ENCODE measurements at regions not wholly inside any gene's neighbourhood (a gene's known extent, or its start where the extent isn't known, plus 50 kb on each side); places are given as distances from the start of the nearest gene placed in this dataset.

DNA sequence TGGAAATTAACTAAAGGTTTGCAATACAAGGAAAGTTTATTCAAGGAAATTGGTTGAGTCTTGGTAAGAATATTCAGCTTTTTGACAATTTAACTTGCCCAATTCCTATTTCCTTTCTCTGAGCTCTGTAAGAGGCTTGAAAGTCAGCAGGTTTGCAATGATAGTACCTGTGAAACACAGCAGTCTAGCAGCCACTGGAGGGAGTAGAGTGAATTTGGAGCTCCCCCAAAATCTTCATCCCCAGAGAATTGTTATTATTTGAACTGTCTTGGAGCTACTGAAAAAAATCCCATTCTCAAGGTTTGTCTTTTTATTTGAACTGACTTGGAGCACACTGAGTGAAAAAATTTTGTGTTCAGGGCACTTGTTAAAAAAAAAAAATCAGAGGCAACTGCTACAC is 654.2 kb upstream of the PKN2 start:
- Mint-ChIP-seq H3K27me3 (ENCODE audit: insufficient read depth) (no peaks in the 10 kb centered on the region), H3K4me1 (no peaks in the 10 kb centered on the region), H3K27ac (no peak overlapping the region), H3K4me3 (no peak overlapping the region), H3K9me3 (no peaks in the 10 kb centered on the region), H3K36me3 (ENCODE audit: low read depth) (no peaks in the 10 kb centered on the region)
- no peaks in the 10 kb centered on the region for H3K4me1 ChIP-seq (ENCODE audit: control insufficient read depth, insufficient read depth, low read length)
- H3K36me3 ChIP-seq (ENCODE audit: control insufficient read depth, insufficient read depth, low read length): no peaks in the 10 kb centered on the region
- H3K27me3 ChIP-seq (ENCODE audit: control insufficient read depth, insufficient read depth, low read length, poor library complexity, severe bottlenecking): no peaks in the 10 kb centered on the region
- H3K9ac ChIP-seq (ENCODE audit: extremely low read depth, low read length, poor library complexity, severe bottlenecking): no peak overlapping the region
- TF ChIP-seq, protein P1, sequence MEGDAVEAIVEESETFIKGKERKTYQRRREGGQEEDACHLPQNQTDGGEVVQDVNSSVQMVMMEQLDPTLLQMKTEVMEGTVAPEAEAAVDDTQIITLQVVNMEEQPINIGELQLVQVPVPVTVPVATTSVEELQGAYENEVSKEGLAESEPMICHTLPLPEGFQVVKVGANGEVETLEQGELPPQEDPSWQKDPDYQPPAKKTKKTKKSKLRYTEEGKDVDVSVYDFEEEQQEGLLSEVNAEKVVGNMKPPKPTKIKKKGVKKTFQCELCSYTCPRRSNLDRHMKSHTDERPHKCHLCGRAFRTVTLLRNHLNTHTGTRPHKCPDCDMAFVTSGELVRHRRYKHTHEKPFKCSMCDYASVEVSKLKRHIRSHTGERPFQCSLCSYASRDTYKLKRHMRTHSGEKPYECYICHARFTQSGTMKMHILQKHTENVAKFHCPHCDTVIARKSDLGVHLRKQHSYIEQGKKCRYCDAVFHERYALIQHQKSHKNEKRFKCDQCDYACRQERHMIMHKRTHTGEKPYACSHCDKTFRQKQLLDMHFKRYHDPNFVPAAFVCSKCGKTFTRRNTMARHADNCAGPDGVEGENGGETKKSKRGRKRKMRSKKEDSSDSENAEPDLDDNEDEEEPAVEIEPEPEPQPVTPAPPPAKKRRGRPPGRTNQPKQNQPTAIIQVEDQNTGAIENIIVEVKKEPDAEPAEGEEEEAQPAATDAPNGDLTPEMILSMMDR (conservative IDR thresholded peaks at IDR 0.05): peak; percentile 62
- DNase-seq: no peak
- H3K27ac ChIP-seq (ENCODE audit: low read depth, low read length): no peak overlapping the region
- no peaks in the 10 kb centered on the region for H3K9me3 ChIP-seq (ENCODE audit: control insufficient read depth, low read length)
- H3K4me3 ChIP-seq (ENCODE audit: low read length): no peak overlapping the region

- Histone ChIP-seq H3K27me3 (ENCODE audit: control insufficient read depth, insufficient read depth, low read length, poor library complexity, severe bottlenecking) (no peaks in the 10 kb centered on the region), H3K4me3 (ENCODE audit: low read length) (no peak overlapping the region), H3K27ac (ENCODE audit: low read depth, low read length) (no peak overlapping the region), H3K36me3 (ENCODE audit: control insufficient read depth, insufficient read depth, low read length) (no peaks in the 10 kb centered on the region), H3K4me1 (ENCODE audit: control insufficient read depth, insufficient read depth, low read length) (no peaks in the 10 kb centered on the region), H3K9ac (ENCODE audit: extremely low read depth, low read length, poor library complexity, severe bottlenecking) (no peak overlapping the region), H3K9me3 (ENCODE audit: control insufficient read depth, low read length) (peaks cover 10% of the 10 kb centered on the region)
- no peaks in the 10 kb centered on the region for H3K4me1 Mint-ChIP-seq
- TF ChIP-seq, protein P1 (conservative IDR thresholded peaks at IDR 0.05): no peak
- H3K9me3 Mint-ChIP-seq: peaks cover 7% of the 10 kb centered on the region
- no peak overlapping the region for H3K27ac Mint-ChIP-seq
- H3K36me3 Mint-ChIP-seq (ENCODE audit: low read depth): no peaks in the 10 kb centered on the region
- 92 to 95% methylated on average over 4 to 8 of the region's 8 CpGs for WGBS, 2 experiments (ENCODE audit: insufficient coverage in 1 of 2, insufficient read length in 1 of 2)
- DNase-seq: peak; percentile 51
- no peak overlapping the region for H3K4me3 Mint-ChIP-seq
- H3K27me3 Mint-ChIP-seq (ENCODE audit: insufficient read depth): no peaks in the 10 kb centered on the region
Observed at GRCh38 chr1:88035578-88035977, 648.5 kb upstream of the PKN2 start.

GRCh38 chr1:88036345-88037014 is 647.6 kb upstream of the PKN2 start:
- peaks cover 7% of the 10 kb centered on the region for H3K9me3 Mint-ChIP-seq
- TF ChIP-seq, protein P1 (conservative IDR thresholded peaks at IDR 0.05): no peak
- Histone ChIP-seq H3K9ac (ENCODE audit: extremely low read depth, low read length, poor library complexity, severe bottlenecking) (no peak overlapping the region), H3K4me3 (ENCODE audit: low read length) (no peak overlapping the region), H3K36me3 (ENCODE audit: control insufficient read depth, insufficient read depth, low read length) (no peaks in the 10 kb centered on the region), H3K27me3 (ENCODE audit: control insufficient read depth, insufficient read depth, low read length, poor library complexity, severe bottlenecking) (no peaks in the 10 kb centered on the region), H3K9me3 (ENCODE audit: control insufficient read depth, low read length) (peaks cover 10% of the 10 kb centered on the region), H3K4me1 (ENCODE audit: control insufficient read depth, insufficient read depth, low read length) (no peaks in the 10 kb centered on the region), H3K27ac (ENCODE audit: low read depth, low read length) (no peak overlapping the region)
- no peaks in the 10 kb centered on the region for H3K36me3 Mint-ChIP-seq (ENCODE audit: low read depth)
- H3K27me3 Mint-ChIP-seq (ENCODE audit: insufficient read depth): no peaks in the 10 kb centered on the region
- no peak overlapping the region for H3K4me3 Mint-ChIP-seq
- no peak for DNase-seq
- H3K27ac Mint-ChIP-seq: no peak overlapping the region
- 80 to 92% methylated on average over 4 to 12 of the region's 12 CpGs for WGBS, 2 experiments (ENCODE audit: insufficient coverage in 1 of 2, insufficient read length in 1 of 2)
- no peaks in the 10 kb centered on the region for H3K4me1 Mint-ChIP-seq
